ENCODE measurements at regions not wholly inside any gene's neighbourhood (a gene's known extent, or its start where the extent isn't known, plus 50 kb on each side); places are given as distances from the start of the nearest gene placed in this dataset.

DNA sequence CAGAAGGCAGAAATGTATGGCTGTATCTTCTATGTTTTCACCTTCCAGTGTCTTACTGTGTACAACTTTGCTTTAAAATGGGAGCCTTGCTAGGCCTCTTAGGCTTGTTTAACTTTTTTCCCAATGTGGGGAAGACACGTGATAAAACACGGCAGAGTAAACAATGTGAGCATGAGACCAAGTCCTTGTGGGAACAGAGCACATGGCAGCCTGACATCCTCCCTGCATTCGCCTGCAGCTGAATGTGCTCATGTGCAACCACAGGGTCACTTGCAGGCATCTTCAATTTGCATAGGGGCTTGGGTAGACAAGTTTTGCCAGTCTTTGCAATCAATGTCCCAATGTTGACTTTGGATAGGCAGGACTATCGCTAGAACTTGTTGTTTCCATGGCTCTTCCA, 91.8 kb downstream of the CCNG2 start:
- TF ChIP-seq POLR2A (IDR thresholded peaks at IDR 0.05) (no peak), CTCF (IDR thresholded peaks at IDR 0.05) (no peak)
